Suppressor macrophage (primary cell): ENCODE measurements at regions not wholly inside any gene's neighbourhood (a gene's known extent, or its start where the extent isn't known, plus 50 kb on each side); places are given as distances from the start of the nearest gene placed in this dataset.
A peak's percentile ranks its signal among the peaks of the same experiment; 100 is the strongest.
"Not testable (repeated sequence)": the region's sequence is repeated elsewhere in the genome, so short reads cannot be mapped to it uniquely, and the experiment has no call there.

Experiments used
- DNase-seq, 4 experiments: peaks; one replicate each; pipeline ENCODE4 v3.0.0-alpha.2; 2020 to 2022

- DNase-seq, result no peak
Measured at GRCh38 chr15:69554279-69554961, 101.8 kb downstream of the RPLP1 start.

GRCh38 chr15:69555080-69555479 lies 102.5 kb downstream of the RPLP1 start:
- no peak for DNase-seq

- DNase-seq, result no peak
Measured at GRCh38 chr15:69556344-69556743, 103.7 kb downstream of the RPLP1 start.

- DNase-seq, result no peak
Measured at GRCh38 chr15:69557020-69557706, 104.5 kb downstream of the RPLP1 start.

- DNase-seq, result no peak
Measured at GRCh38 chr15:69557707-69558409, 105.2 kb downstream of the RPLP1 start.

- DNase-seq, result no peak
Measured at GRCh38 chr15:69559440-69560190, 107.0 kb downstream of the RPLP1 start.

- no peak for DNase-seq
Measured at GRCh38 chr15:69561071-69561784, 108.6 kb downstream of the RPLP1 start.

- no peak for DNase-seq
Measured at GRCh38 chr15:69562116-69562515, 109.5 kb downstream of the RPLP1 start.

- DNase-seq, result no peak
Measured at GRCh38 chr15:69562564-69562963, 109.9 kb downstream of the RPLP1 start.

GRCh38 chr15:69565066-69565655 lies 112.5 kb downstream of the RPLP1 start:
- DNase-seq, result no peak

GRCh38 chr15:69567238-69567760 lies 114.7 kb downstream of the RPLP1 start:
- not testable (repeated sequence) for DNase-seq

GRCh38 chr15:69568173-69569009 lies 115.8 kb downstream of the RPLP1 start:
- DNase-seq, result no peak

- no peak for DNase-seq
Measured at GRCh38 chr15:69570454-69570853, 117.8 kb downstream of the RPLP1 start.

- no peak for DNase-seq
Measured at GRCh38 chr15:69570997-69571396, 118.4 kb downstream of the RPLP1 start.

GRCh38 chr15:69573278-69573677 lies 120.7 kb downstream of the RPLP1 start:
- DNase-seq, result not testable (repeated sequence)

- peak; percentile 42 to 79 (median 62) for DNase-seq
Measured at GRCh38 chr15:69573815-69574475, 121.3 kb downstream of the RPLP1 start.

GRCh38 chr15:69574506-69574905 lies 121.9 kb downstream of the RPLP1 start:
- DNase-seq, result peak; percentile 45 to 76 (median 70)

- DNase-seq, result no peak
Measured at GRCh38 chr15:69575387-69575786, 122.8 kb downstream of the RPLP1 start.

GRCh38 chr15:69576035-69576526 lies 123.5 kb downstream of the RPLP1 start:
- DNase-seq, result peak; percentile 80 to 88 (median 84)

GRCh38 chr15:69576948-69577351 lies 124.3 kb downstream of the RPLP1 start:
- no peak for DNase-seq
